Endodermal cell (in vitro differentiated cells): ENCODE measurements at regions not wholly inside any gene's neighbourhood (a gene's known extent, or its start where the extent isn't known, plus 50 kb on each side); places are given as distances from the start of the nearest gene placed in this dataset.
A peak's percentile ranks its signal among the peaks of the same experiment; 100 is the strongest.

Source experiments
- DNase-seq: peaks from one replicate; pipeline ENCODE4 v3.0.0-alpha.2; 2017
- H3K27ac ChIP-seq: 2 replicates; pipeline ENCODE4 v1.5.1; 2013; ENCODE audit warnings: mild to moderate bottlenecking, low read depth, low read length, moderate library complexity
- H3K27me3 ChIP-seq: 2 replicates; pipeline ENCODE4 v1.6.1; 2013; ENCODE audit warnings: mild to moderate bottlenecking, low read length, moderate library complexity; ENCODE audit not compliant: insufficient read depth, control insufficient read depth, poor library complexity, severe bottlenecking
- H3K36me3 ChIP-seq: 2 replicates; pipeline ENCODE4 v1.7.0; 2013; ENCODE audit warnings: mild to moderate bottlenecking, low read length, moderate library complexity; ENCODE audit not compliant: control insufficient read depth, insufficient read depth
- H3K4me1 ChIP-seq: one replicate; pipeline ENCODE4 v1.7.0; 2013; ENCODE audit warnings: low read length; ENCODE audit not compliant: control insufficient read depth, insufficient read depth
- H3K4me3 ChIP-seq: 2 replicates; pipeline ENCODE4 v1.5.1; 2013; ENCODE audit warnings: mild to moderate bottlenecking, low read length, moderate library complexity
- H3K9ac ChIP-seq: 2 replicates; pipeline ENCODE4 v1.6.1; 2013; ENCODE audit warnings: mild to moderate bottlenecking, low read length, moderate library complexity; ENCODE audit not compliant: poor library complexity, severe bottlenecking; ENCODE audit errors: extremely low read depth
- H3K9me3 ChIP-seq: 2 replicates; pipeline ENCODE4 v1.6.1; 2013; ENCODE audit warnings: mild to moderate bottlenecking, low read length, moderate library complexity; ENCODE audit not compliant: control insufficient read depth
- H3K27ac Mint-ChIP-seq: 2 replicates; pipeline ENCODE4 v1.8.0; 2020; ENCODE audit warnings: mixed read lengths
- H3K27me3 Mint-ChIP-seq: 2 replicates; pipeline ENCODE4 v1.8.0; 2021; ENCODE audit warnings: mild to moderate bottlenecking, mixed read lengths; ENCODE audit not compliant: insufficient read depth
- H3K36me3 Mint-ChIP-seq: 2 replicates; pipeline ENCODE4 v1.8.0; 2020; ENCODE audit warnings: low read depth, mixed read lengths
- H3K4me1 Mint-ChIP-seq: 2 replicates; pipeline ENCODE4 v1.8.0; 2020; ENCODE audit warnings: mixed read lengths
- H3K4me3 Mint-ChIP-seq: 2 replicates; pipeline ENCODE4 v1.8.0; 2020; ENCODE audit warnings: mild to moderate bottlenecking, moderate library complexity, mixed read lengths
- H3K9me3 Mint-ChIP-seq: 2 replicates; pipeline ENCODE4 v1.8.0; 2020; ENCODE audit warnings: mild to moderate bottlenecking, mixed read lengths
- CTCF ChIP-seq: fragments of 200-600 bp; sonication (generic); conservative IDR thresholded peaks from 2 replicates; pipeline ENCODE4 v1.5.0; 2021; ENCODE audit warnings: antibody characterized with exemption, mild to moderate bottlenecking
- WGBS, 2 experiments: methylation state at CpG; one replicate each; pipeline versions ENCODE4 v1.1.5 to v1.1.7; 2013; ENCODE audit warnings: missing lambda C conversion rate in 2 of 2, mixed read lengths in 1 of 2; ENCODE audit not compliant: insufficient coverage in 1 of 2, insufficient read length in 1 of 2; 5-methylcytosine and 5-hydroxymethylcytosine counted together

DNA sequence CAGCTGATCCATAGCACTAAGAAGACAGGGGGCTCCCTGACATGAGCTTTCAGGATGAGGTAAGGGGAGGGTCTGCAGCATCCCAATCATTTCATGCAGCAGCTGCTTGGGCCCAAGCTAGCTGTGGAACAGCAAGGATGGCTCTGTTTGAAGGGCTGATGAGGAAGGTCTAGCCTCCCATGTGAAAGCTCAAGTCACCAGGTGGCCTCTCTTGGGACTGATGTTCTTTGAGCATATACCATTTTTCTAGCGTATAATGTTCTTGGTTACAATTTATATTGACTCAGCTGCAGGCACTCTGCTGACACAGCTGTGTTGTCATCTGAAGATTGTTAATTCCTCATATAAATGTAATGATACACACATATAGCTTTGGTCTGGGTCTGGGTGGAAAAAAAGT is 87.0 kb downstream of the CD200R1L start:
- Histone ChIP-seq H3K4me3 (no peak overlapping the region), H3K27me3 (no peaks in the 10 kb centered on the region), H3K4me1 (no peaks in the 10 kb centered on the region), H3K36me3 (no peaks in the 10 kb centered on the region), H3K27ac (no peak overlapping the region), H3K9me3 (peaks cover 35% of the 10 kb centered on the region), H3K9ac (no peak overlapping the region)
- no peak for DNase-seq
- no peak for TF ChIP-seq CTCF
- no peak overlapping the region for H3K4me3 Mint-ChIP-seq
- peaks cover 22% of the 10 kb centered on the region for H3K9me3 Mint-ChIP-seq
- no peaks in the 10 kb centered on the region for H3K36me3 Mint-ChIP-seq
- no peaks in the 10 kb centered on the region for H3K4me1 Mint-ChIP-seq
- no peak overlapping the region for H3K27ac Mint-ChIP-seq
- 100% methylated on average over 1 of the region's 1 CpG; no CpG with 5 or more reads in 1 of the 2 experiments for WGBS, 2 experiments
- no peaks in the 10 kb centered on the region for H3K27me3 Mint-ChIP-seq

DNA sequence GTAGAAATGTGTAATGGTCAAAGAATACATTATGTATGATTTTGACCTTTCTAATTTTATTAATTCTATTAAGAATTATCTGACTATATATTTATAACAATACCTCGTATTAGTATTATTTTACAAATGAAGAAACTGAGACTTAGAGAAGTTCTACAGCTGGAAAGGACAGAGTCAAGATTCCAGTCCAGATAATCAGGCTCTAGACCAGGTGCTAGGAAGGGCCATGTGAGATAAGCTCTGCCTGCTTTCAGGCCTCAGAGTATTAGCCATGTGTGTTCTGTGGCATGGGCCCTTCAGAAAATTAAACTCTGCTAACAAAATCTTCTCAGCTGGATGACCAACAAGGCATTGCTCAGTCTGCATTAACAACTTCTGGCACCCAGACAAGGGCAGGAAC is 87.5 kb downstream of the CD200R1L start:
- Mint-ChIP-seq H3K27me3 (no peaks in the 10 kb centered on the region), H3K27ac (no peak overlapping the region), H3K4me3 (no peak overlapping the region), H3K9me3 (peaks cover 22% of the 10 kb centered on the region), H3K4me1 (no peaks in the 10 kb centered on the region), H3K36me3 (no peaks in the 10 kb centered on the region)
- DNase-seq, result no peak
- H3K4me1 ChIP-seq, result no peaks in the 10 kb centered on the region
- no peak overlapping the region for H3K4me3 ChIP-seq
- TF ChIP-seq CTCF, result no peak
- H3K36me3 ChIP-seq, result no peaks in the 10 kb centered on the region
- H3K9ac ChIP-seq, result no peak overlapping the region
- H3K27me3 ChIP-seq, result no peaks in the 10 kb centered on the region
- no peak overlapping the region for H3K27ac ChIP-seq
- peaks cover 35% of the 10 kb centered on the region for H3K9me3 ChIP-seq
- no CpG with 5 or more reads among the region's 1 CpG for WGBS, 2 experiments

DNA sequence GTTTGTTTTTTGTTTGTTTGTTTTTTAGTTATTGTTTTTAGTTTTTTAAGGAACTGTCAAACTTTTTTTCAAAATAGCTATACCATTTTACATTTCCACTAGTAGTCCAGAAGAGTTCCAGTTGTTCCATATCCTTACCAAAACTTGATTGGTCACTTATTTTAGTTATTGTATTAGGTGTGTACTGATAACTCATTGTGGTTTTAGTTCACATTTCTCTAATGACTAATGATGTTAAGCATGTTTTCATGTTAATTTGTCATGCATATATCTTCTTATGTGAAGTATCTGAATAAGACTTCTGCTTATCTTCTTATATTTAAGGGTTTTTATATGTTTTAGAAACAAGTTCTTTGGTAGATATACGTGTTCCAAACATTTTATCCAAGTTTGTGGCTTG is 89.5 kb downstream of the CD200R1L start:
- WGBS, 2 experiments, result 93% methylated on average over 1 of the region's 1 CpG; no CpG with 5 or more reads in 1 of the 2 experiments
- H3K9ac ChIP-seq, result no peak overlapping the region
- Mint-ChIP-seq H3K4me1 (peaks cover 6% of the 10 kb centered on the region), H3K4me3 (no peak overlapping the region), H3K27ac (no peak overlapping the region), H3K27me3 (no peaks in the 10 kb centered on the region), H3K9me3 (peaks cover 23% of the 10 kb centered on the region), H3K36me3 (no peaks in the 10 kb centered on the region)
- no peaks in the 10 kb centered on the region for H3K27me3 ChIP-seq
- DNase-seq, result no peak
- H3K36me3 ChIP-seq, result no peaks in the 10 kb centered on the region
- peak overlapping the region; percentile 70 for H3K4me3 ChIP-seq
- no peaks in the 10 kb centered on the region for H3K4me1 ChIP-seq
- TF ChIP-seq CTCF, result no peak
- H3K27ac ChIP-seq, result no peak overlapping the region
- peaks cover 35% of the 10 kb centered on the region for H3K9me3 ChIP-seq
